Motor neuron (in vitro differentiated cells): ENCODE measurements at regions not wholly inside any gene's neighbourhood (a gene's known extent, or its start where the extent isn't known, plus 50 kb on each side); places are given as distances from the start of the nearest gene placed in this dataset.
"Not testable (repeated sequence)": the region's sequence is repeated elsewhere in the genome, so short reads cannot be mapped to it uniquely, and the experiment has no call there.

Experiments
- ATAC-seq, 8 experiments: fragments of 200-7000 bp; cut with Tn5 transposase; replicated peaks in 6 of 8; 2 replicates each; pipeline ENCODE4 v1.8.0; 2021; ENCODE audit warnings: mild to moderate bottlenecking in 8 of 8, moderate library complexity in 8 of 8
- H3K27ac ChIP-seq, 2 donors: fragments of 250-450 bp; sonication (Bioruptor Pico); 2 replicates each; pipeline ENCODE4 v1.9.0; 2021; ENCODE audit warnings: antibody characterized with exemption in 2 of 2, mild to moderate bottlenecking in 2 of 2, moderate library complexity in 1 of 2
- H3K4me1 ChIP-seq, 2 donors: fragments of 250-450 bp; sonication (Bioruptor Pico); replicated peaks in 1 of 2; 2 replicates each; pipeline ENCODE4 v1.6.1; 2021; ENCODE audit warnings: antibody characterized with exemption in 2 of 2, mild to moderate bottlenecking in 2 of 2, moderate library complexity in 1 of 2
- H3K4me3 ChIP-seq, 5 donors: fragments of 250-450 bp; sonication (Bioruptor Pico); 2 replicates each; pipeline ENCODE4 v1.9.0; 2021; ENCODE audit warnings: antibody characterized with exemption in 5 of 5, mild to moderate bottlenecking in 5 of 5, moderate library complexity in 4 of 5
- WGBS, 10 experiments: fragments of 450-650 bp; shearing (Covaris generic); methylation state at CpG; one replicate each; pipeline ENCODE4 v1.0.0; 2022; 5-methylcytosine and 5-hydroxymethylcytosine counted together
- in situ Hi-C, 9 experiments: fragments of 400-800 bp; cut with MboI; loops; one replicate each; pipeline ENCODE4 v1.15.0; 2021; ENCODE audit warnings: low sequenced_read_pairs in 9 of 9, low pct_unique_long_range_greater_than_20kb in 2 of 9; ENCODE audit not compliant: unreplicated experiment in 9 of 9

DNA sequence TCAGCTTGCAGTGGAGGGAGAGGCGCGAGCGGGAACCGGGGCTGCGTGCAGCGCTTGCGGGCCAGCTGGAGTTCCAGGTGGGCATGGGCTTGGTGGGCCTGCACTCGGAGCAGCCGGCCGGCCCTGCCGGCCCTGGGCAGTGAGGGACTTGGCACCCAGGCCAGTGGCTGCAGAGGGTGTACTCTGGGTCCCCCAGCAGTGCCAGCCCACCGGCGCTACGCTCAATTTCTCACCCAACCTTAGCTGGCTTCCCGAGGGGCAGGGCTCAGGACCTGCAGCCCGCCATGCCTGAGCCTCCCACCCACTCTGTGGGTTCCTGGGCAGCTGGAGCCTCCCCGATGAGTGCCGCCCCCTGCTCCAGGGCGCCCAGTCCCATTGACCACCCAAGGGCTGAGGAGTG is 52.6 kb upstream of the PDE3B start:
- ATAC-seq, H3K4me1 ChIP-seq, H3K27ac ChIP-seq, in situ Hi-C loops, H3K4me3 ChIP-seq: not testable (repeated sequence)
- WGBS, 10 experiments: 60 to 100% (median 91%) methylated on average over 1 to 7 of the region's 19 CpGs; no CpG with 5 or more reads in 6 of the 10 experiments

DNA sequence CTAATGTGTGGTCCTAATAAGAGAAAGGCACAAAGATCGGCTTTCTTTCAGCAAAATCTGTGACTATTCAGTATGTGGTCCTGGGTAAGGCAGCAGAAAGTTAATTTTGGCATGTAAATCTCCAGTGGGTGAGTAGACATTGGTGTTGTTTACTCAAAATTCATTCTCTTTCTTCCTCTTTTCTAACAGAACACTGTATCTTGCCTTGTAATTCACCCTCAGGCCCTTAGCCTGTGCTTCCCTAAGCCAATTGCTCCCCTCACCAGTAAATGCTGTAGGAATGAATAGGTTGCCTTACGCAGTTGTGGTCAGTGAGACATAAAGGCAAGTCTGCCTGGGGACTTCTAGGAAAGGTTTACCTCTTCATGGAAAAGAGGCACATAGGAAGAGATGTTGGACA is 49.9 kb upstream of the PDE3B start:
- 44 to 100% (median 90%) methylated on average over 1 to 2 of the region's 2 CpGs; no CpG with 5 or more reads in 3 of the 10 experiments for WGBS, 10 experiments
- in situ Hi-C loops: no loop called here
- no peak for ATAC-seq
- H3K4me1 ChIP-seq: no peaks in the 10 kb centered on the region
- H3K27ac ChIP-seq: no peak overlapping the region
- no peak overlapping the region for H3K4me3 ChIP-seq
